H9 (cell line): ENCODE measurements at regions not wholly inside any gene's neighbourhood (a gene's known extent, or its start where the extent isn't known, plus 50 kb on each side); places are given as distances from the start of the nearest gene placed in this dataset.

Experiments
- DNase-seq: peaks from one replicate; pipeline ENCODE4 v3.0.0-alpha.2; 2017
- H2AFZ ChIP-seq: one replicate; pipeline ENCODE4 v1.6.1; 2013; ENCODE audit warnings: mild to moderate bottlenecking, low read length, control low read depth, moderate library complexity
- H2AK5ac ChIP-seq: 2 replicates; pipeline ENCODE4 v1.6.1; 2013; ENCODE audit warnings: low read length, control low read depth, mixed read lengths; ENCODE audit not compliant: insufficient read length
- H2BK120ac ChIP-seq: one replicate; pipeline ENCODE4 v1.6.1; 2013; ENCODE audit warnings: low read depth, mild to moderate bottlenecking, low read length, control low read depth, inconsistent platforms; ENCODE audit not compliant: poor library complexity, severe bottlenecking
- H2BK12ac ChIP-seq: 2 replicates; pipeline ENCODE4 v1.6.1; 2013; ENCODE audit warnings: low read length, control low read depth, mixed read lengths, low read depth; ENCODE audit not compliant: insufficient read length
- H2BK15ac ChIP-seq: 2 replicates; pipeline ENCODE4 v1.6.1; 2013; ENCODE audit warnings: low read depth, low read length, control low read depth
- H2BK20ac ChIP-seq: one replicate; pipeline ENCODE4 v1.6.1; 2013; ENCODE audit warnings: low read depth, mild to moderate bottlenecking, low read length, control low read depth, inconsistent platforms; ENCODE audit not compliant: poor library complexity, severe bottlenecking
- H2BK5ac ChIP-seq: 2 replicates; pipeline ENCODE4 v1.6.1; 2013; ENCODE audit warnings: low read length, control low read depth, mixed read lengths; ENCODE audit not compliant: insufficient read length
- H3K14ac ChIP-seq: 2 replicates; pipeline ENCODE4 v1.6.1; 2013; ENCODE audit warnings: low read length, control low read depth; ENCODE audit not compliant: insufficient read depth
- H3K18ac ChIP-seq: 2 replicates; pipeline ENCODE4 v1.6.1; 2013; ENCODE audit warnings: low read depth, mild to moderate bottlenecking, mixed read lengths, low read length, control low read depth; ENCODE audit not compliant: insufficient read length
- H3K23ac ChIP-seq: 2 replicates; pipeline ENCODE4 v1.6.1; 2013; ENCODE audit warnings: low read length, control low read depth, mixed read lengths, low read depth; ENCODE audit not compliant: insufficient read length
- H3K23me2 ChIP-seq: 2 replicates; pipeline ENCODE4 v1.6.1; 2013; ENCODE audit warnings: low read depth, mild to moderate bottlenecking, mixed read lengths, low read length, control low read depth; ENCODE audit not compliant: insufficient read length, poor library complexity, severe bottlenecking
- H3K27ac ChIP-seq: 2 replicates; pipeline ENCODE4 v1.5.1; 2013; ENCODE audit warnings: low read length, control low read depth, mixed read lengths, low read depth; ENCODE audit not compliant: insufficient read length
- H3K27me3 ChIP-seq: 2 replicates; pipeline ENCODE4 v1.6.1; 2013; ENCODE audit warnings: low read length, control low read depth, inconsistent platforms; ENCODE audit not compliant: insufficient read depth
- H3K4ac ChIP-seq: 2 replicates; pipeline ENCODE4 v1.6.1; 2013; ENCODE audit warnings: low read depth, mild to moderate bottlenecking, control low read depth, inconsistent platforms, low read length, moderate library complexity
- H3K4me1 ChIP-seq: 2 replicates; pipeline ENCODE4 v1.6.1; 2013; ENCODE audit warnings: low read length, control low read depth, inconsistent platforms; ENCODE audit not compliant: insufficient read depth
- H3K4me2 ChIP-seq: 2 replicates; pipeline ENCODE4 v1.6.1; 2013; ENCODE audit warnings: low read length, control low read depth, mixed read lengths; ENCODE audit not compliant: insufficient read length, insufficient read depth
- H3K56ac ChIP-seq: 2 replicates; pipeline ENCODE4 v1.6.1; 2013; ENCODE audit warnings: low read depth, mild to moderate bottlenecking, mixed read lengths, low read length, control low read depth; ENCODE audit not compliant: insufficient read length
- H3K79me1 ChIP-seq: 2 replicates; pipeline ENCODE4 v1.6.1; 2013; ENCODE audit warnings: low read depth, mild to moderate bottlenecking, moderate library complexity, low read length, control low read depth, inconsistent platforms; ENCODE audit not compliant: insufficient read depth, poor library complexity, severe bottlenecking
- H3K79me2 ChIP-seq: 2 replicates; pipeline ENCODE4 v1.6.1; 2013; ENCODE audit warnings: low read length, control low read depth, inconsistent platforms; ENCODE audit not compliant: insufficient read depth
- H3K9ac ChIP-seq: 2 replicates; pipeline ENCODE4 v1.6.1; 2013; ENCODE audit warnings: low read length, control low read depth, mixed read lengths; ENCODE audit not compliant: insufficient read length; ENCODE audit errors: extremely low read depth
- H3K9me3 ChIP-seq: one replicate; pipeline ENCODE4 v1.6.1; 2013; ENCODE audit warnings: low read depth, low read length, inconsistent platforms; ENCODE audit not compliant: control insufficient read depth
- H3T11ph ChIP-seq: one replicate; pipeline ENCODE4 v1.6.1; 2013; ENCODE audit warnings: mild to moderate bottlenecking, low read length, control low read depth, inconsistent platforms
- H4K20me1 ChIP-seq: one replicate; pipeline ENCODE4 v1.6.1; 2013; ENCODE audit not compliant: control insufficient read depth, insufficient read length, insufficient read depth
- H4K5ac ChIP-seq: 2 replicates; pipeline ENCODE4 v1.6.1; 2013; ENCODE audit warnings: low read depth, mild to moderate bottlenecking, mixed read lengths, low read length, control low read depth; ENCODE audit not compliant: insufficient read length
- H4K8ac ChIP-seq: replicated peaks from 2 replicates; pipeline ENCODE4 v1.6.1; 2013; ENCODE audit warnings: low read length, control low read depth, mixed read lengths, low read depth; ENCODE audit not compliant: insufficient read length
- H4K91ac ChIP-seq: 2 replicates; pipeline ENCODE4 v1.6.1; 2013; ENCODE audit warnings: low read depth, mild to moderate bottlenecking, moderate library complexity, mixed read lengths, low read length, control low read depth; ENCODE audit not compliant: insufficient read length
- H3K27ac Mint-ChIP-seq, 3 experiments: 2 replicates in 2 of 3; 3 replicates in 1 of 3; pipeline ENCODE4 v1.8.0; 2020 to 2021; ENCODE audit warnings: mixed read lengths in 3 of 3, mild to moderate bottlenecking in 1 of 3, moderate library complexity in 1 of 3
- H3K27me3 Mint-ChIP-seq: 2 replicates; pipeline ENCODE4 v1.8.0; 2021; ENCODE audit warnings: low read depth, mild to moderate bottlenecking, moderate library complexity, mixed read lengths
- H3K36me3 Mint-ChIP-seq, 3 experiments: 2 replicates in 2 of 3; 3 replicates in 1 of 3; pipeline ENCODE4 v1.8.0; 2020 to 2021; ENCODE audit warnings: low read depth in 3 of 3, mixed read lengths in 3 of 3; ENCODE audit not compliant: insufficient read depth in 1 of 3
- H3K4me1 Mint-ChIP-seq, 2 experiments: 2 replicates each; pipeline ENCODE4 v1.8.0; 2020; ENCODE audit warnings: mixed read lengths in 2 of 2
- H3K4me3 Mint-ChIP-seq, 2 experiments: 2 replicates in 1 of 2; 3 replicates in 1 of 2; pipeline ENCODE4 v1.8.0; 2020 to 2021; ENCODE audit warnings: mild to moderate bottlenecking in 2 of 2, mixed read lengths in 2 of 2, moderate library complexity in 1 of 2
- H3K9me3 Mint-ChIP-seq, 2 experiments: 2 replicates in 1 of 2; 3 replicates in 1 of 2; pipeline ENCODE4 v1.8.0; 2020; ENCODE audit warnings: mild to moderate bottlenecking in 2 of 2, mixed read lengths in 2 of 2, moderate library complexity in 1 of 2
- CTCF ChIP-seq: fragments of 200-600 bp; sonication (generic); conservative IDR thresholded peaks from 3 replicates; pipeline ENCODE4 v1.8.0; 2021; ENCODE audit warnings: antibody characterized with exemption, mild to moderate bottlenecking
- WGBS: extraction: QIAGEN DNeasy Blood & Tissue Kit; methylation state at CpG from one replicate; pipeline ENCODE4 v1.1.7; 2013; ENCODE audit warnings: missing lambda C conversion rate, low lambda C conversion rate, mixed read lengths; ENCODE audit not compliant: insufficient read length; ENCODE audit errors: extremely low coverage; 5-methylcytosine and 5-hydroxymethylcytosine counted together

DNA sequence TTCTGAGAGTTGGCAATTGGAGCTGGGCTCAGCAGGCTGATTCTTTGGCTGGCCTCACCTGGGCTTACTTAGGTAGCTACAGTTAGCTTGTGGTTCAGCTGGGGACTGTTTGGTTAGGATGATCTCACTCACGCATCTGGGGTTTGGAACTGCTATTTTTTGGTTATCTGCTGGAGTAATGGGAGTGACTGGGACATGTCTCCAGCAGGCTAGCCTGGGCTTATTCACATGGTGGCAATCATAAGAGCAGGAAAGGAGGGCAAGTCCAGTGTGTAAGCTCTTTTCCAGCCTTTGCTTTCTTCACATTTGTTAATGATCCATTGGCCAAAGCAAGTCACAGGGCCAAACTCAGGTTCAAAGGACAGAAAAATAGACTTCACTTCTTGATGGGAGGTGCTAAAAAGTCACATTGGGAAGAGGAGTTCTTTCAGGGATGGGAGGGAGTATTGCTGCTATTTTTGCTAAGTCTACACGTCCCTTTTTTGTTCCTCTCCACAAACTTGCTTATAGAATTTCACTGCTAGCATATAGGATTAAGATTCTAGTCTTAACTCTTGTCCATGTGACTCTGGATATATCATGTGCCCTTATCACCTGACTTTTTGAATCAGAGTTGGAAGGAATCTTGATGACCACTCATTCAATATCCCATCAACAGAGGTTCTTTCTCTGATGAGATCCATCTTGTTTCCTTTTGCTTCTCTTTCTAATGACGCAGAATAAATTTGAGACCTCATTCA lies 174.0 kb downstream of the ZFP36L2 start:
- H3K9ac ChIP-seq, result no peak overlapping the region
- no peak overlapping the region for H2BK15ac ChIP-seq
- H3K56ac ChIP-seq, result no peak overlapping the region
- no peak overlapping the region for H4K91ac ChIP-seq
- H2BK120ac ChIP-seq, result no peak overlapping the region
- Mint-ChIP-seq H3K4me3 (no peak overlapping the region), H3K9me3 (no peaks in the 10 kb centered on the region), H3K27me3 (peaks cover 3% of the 10 kb centered on the region; the same call in 1 of the 2 replicates), H3K4me1 (peaks cover 6 to 19% of the 10 kb centered on the region in 2 experiments), H3K27ac (no peak overlapping the region; a peak in 1 of 7 replicates), H3K36me3 (no peaks in the 10 kb centered on the region; a peak in 1 of 7 replicates)
- no CpG with 5 or more reads among the region's 3 CpGs for WGBS
- no peak overlapping the region for H2BK20ac ChIP-seq
- no peaks in the 10 kb centered on the region for H4K20me1 ChIP-seq
- H3K23me2 ChIP-seq, result no peaks in the 10 kb centered on the region
- no peak overlapping the region for H3T11ph ChIP-seq
- H3K4ac ChIP-seq, result no peak overlapping the region
- H4K8ac ChIP-seq, result no peak overlapping the region
- no peak overlapping the region for H3K18ac ChIP-seq
- peaks cover 4% of the 10 kb centered on the region; the same call in 1 of the 2 replicates for H3K4me1 ChIP-seq
- no peaks in the 10 kb centered on the region for H3K79me1 ChIP-seq
- H3K27me3 ChIP-seq, result no peaks in the 10 kb centered on the region
- H3K79me2 ChIP-seq, result no peaks in the 10 kb centered on the region
- TF ChIP-seq CTCF, result no peak
- H2BK12ac ChIP-seq, result no peak overlapping the region
- H4K5ac ChIP-seq, result no peak overlapping the region
- no peak overlapping the region for H3K27ac ChIP-seq
- no peak overlapping the region for H2BK5ac ChIP-seq
- H2AFZ ChIP-seq, result no peak overlapping the region
- H3K9me3 ChIP-seq, result no peaks in the 10 kb centered on the region
- no peak overlapping the region for H3K4me2 ChIP-seq
- no peak overlapping the region for H3K14ac ChIP-seq
- H2AK5ac ChIP-seq, result no peak overlapping the region
- DNase-seq, result no peak
- H3K23ac ChIP-seq, result no peak overlapping the region
